Fibroblast of villous mesenchyme (primary cell): ENCODE measurements at regions not wholly inside any gene's neighbourhood (a gene's known extent, or its start where the extent isn't known, plus 50 kb on each side); places are given as distances from the start of the nearest gene placed in this dataset.

Experiments used
- DNase-seq: peaks from one replicate; pipeline ENCODE4 v3.0.0-alpha.2; 2010; ENCODE audit warnings: low read depth
- H3K4me3 ChIP-seq: 2 replicates; pipeline ENCODE4 v1.5.1; 2011; ENCODE audit warnings: low read depth, mild to moderate bottlenecking, low read length
- CTCF ChIP-seq: IDR thresholded peaks from 2 replicates; pipeline ENCODE4 v1.5.1; 2012; ENCODE audit warnings: low read depth, mild to moderate bottlenecking, low read length; ENCODE audit not compliant: insufficient read depth

GRCh38 chr7:83796760-83797159 lies 147.8 kb upstream of the SEMA3E start:
- no peak for TF ChIP-seq CTCF
- no peak overlapping the region for H3K4me3 ChIP-seq
- no peak for DNase-seq

- TF ChIP-seq CTCF, result no peak
Observed at GRCh38 chr7:83794829-83795228, 145.9 kb upstream of the SEMA3E start.

GRCh38 chr7:83793558-83793957 lies 144.6 kb upstream of the SEMA3E start:
- DNase-seq, result no peak
- H3K4me3 ChIP-seq, result no peak overlapping the region
- TF ChIP-seq CTCF, result no peak

More at GRCh38 chr7:83794829-83795228, 145.9 kb upstream of the SEMA3E start:
- no peak overlapping the region for H3K4me3 ChIP-seq
- DNase-seq, result no peak

GRCh38 chr7:83791737-83792136 lies 142.8 kb upstream of the SEMA3E start:
- DNase-seq, result no peak
- no peak for TF ChIP-seq CTCF

GRCh38 chr7:83786858-83787257 lies 137.9 kb upstream of the SEMA3E start:
- TF ChIP-seq CTCF, result no peak
- H3K4me3 ChIP-seq, result no peak overlapping the region
- no peak for DNase-seq

More at GRCh38 chr7:83791737-83792136, 142.8 kb upstream of the SEMA3E start:
- H3K4me3 ChIP-seq, result no peak overlapping the region

GRCh38 chr7:83782628-83783027 lies 133.7 kb upstream of the SEMA3E start:
- no peak for TF ChIP-seq CTCF
- H3K4me3 ChIP-seq, result no peak overlapping the region
- no peak for DNase-seq

- no peak for DNase-seq
- H3K4me3 ChIP-seq, result no peak overlapping the region
- no peak for TF ChIP-seq CTCF
Observed at GRCh38 chr7:83778073-83778443, 129.1 kb upstream of the SEMA3E start.
